Endothelial cell of umbilical vein (primary cell): ENCODE measurements at regions not wholly inside any gene's neighbourhood (a gene's known extent, or its start where the extent isn't known, plus 50 kb on each side); places are given as distances from the start of the nearest gene placed in this dataset.

ENCODE experiments used
- BruUV-seq: library from RNA; stranded (reverse); fragments of 400-500 nt; replicated peaks from 2 replicates; lab custom pipeline; 2021; lab: Mats Ljungman, UMichigan
- CTCF ChIA-PET: fragments of 300-600, 350-600 bp; sonication (Branson Sonifier 250); formaldehyde crosslinking; loops from one replicate; lab custom pipeline; 2021; ENCODE audit warnings: antibody characterized with exemption, inconsistent platforms; lab: Charles Lee
- POLR2A ChIA-PET: fragments of 300-600, 350-600 bp; sonication (Branson Sonifier 250); formaldehyde crosslinking; loops from one replicate; lab custom pipeline; 2021; ENCODE audit warnings: antibody characterized with exemption, inconsistent platforms; lab: Charles Lee
- DNase-seq: peaks from one replicate; pipeline ENCODE4 v3.0.0-alpha.2; 2011; ENCODE audit warnings: low read depth, low spot score
- FAIRE-seq: peaks from 2 replicates; lab custom pipeline; 2011; peaks lifted over from hg19 to GRCh38; lab: Jason Lieb, UNC
- H2AFZ ChIP-seq: 2 replicates; pipeline ENCODE4 v1.6.0; 2012; ENCODE audit warnings: low read depth, low read length, control low read depth, inconsistent platforms
- H3K27ac ChIP-seq: 2 replicates; pipeline ENCODE4 v1.5.1; 2011; ENCODE audit warnings: low read depth, mild to moderate bottlenecking, control low read depth, low read length, moderate library complexity; ENCODE audit not compliant: insufficient read depth
- H3K27me3 ChIP-seq, 2 experiments: 2 replicates each; pipeline versions ENCODE4 v1.6.0 to v1.6.1; 2011; ENCODE audit warnings: low read length in 2 of 2, mixed read lengths in 1 of 2; ENCODE audit not compliant: control insufficient read depth in 2 of 2, insufficient read depth in 2 of 2
- H3K36me3 ChIP-seq, 2 experiments: 2 replicates in 1 of 2; 3 replicates in 1 of 2; pipeline ENCODE4 v1.5.1; 2011; ENCODE audit warnings: low read length in 2 of 2, mild to moderate bottlenecking in 1 of 2, moderate library complexity in 1 of 2; ENCODE audit not compliant: control insufficient read depth in 2 of 2, insufficient read depth in 2 of 2; ENCODE audit errors: extremely low read depth in 1 of 2
- H3K4me1 ChIP-seq: 3 replicates; pipeline ENCODE4 v1.5.1; 2011; ENCODE audit warnings: mild to moderate bottlenecking, low read length; ENCODE audit not compliant: control insufficient read depth, insufficient read depth; ENCODE audit errors: extremely low read depth
- H3K4me2 ChIP-seq: 2 replicates; pipeline ENCODE4 v1.6.1; 2011; ENCODE audit warnings: low read length, control low read depth, mixed read lengths; ENCODE audit not compliant: insufficient read depth
- H3K4me3 ChIP-seq, 3 experiments: fragments of 200-600 bp in 1 of 3; sonication (generic), shearing (Covaris generic) in 1 of 3; replicated peaks in 1 of 3; 2 replicates each; pipeline ENCODE4 v1.5.1; 2011 to 2016; ENCODE audit warnings: control low read depth in 3 of 3, low read length in 3 of 3, mild to moderate bottlenecking in 2 of 3, inconsistent platforms in 1 of 3, low read depth in 1 of 3, moderate library complexity in 1 of 3; ENCODE audit not compliant: insufficient read depth in 1 of 3
- H3K79me2 ChIP-seq: 2 replicates; pipeline ENCODE4 v1.6.0; 2012; ENCODE audit warnings: low read length, inconsistent platforms; ENCODE audit not compliant: control insufficient read depth, insufficient read depth
- H3K9ac ChIP-seq: replicated peaks from 2 replicates; pipeline ENCODE3; 2011; ENCODE audit warnings: low read length, control low read depth; ENCODE audit not compliant: insufficient read depth; ENCODE audit errors: extremely low read depth
- H3K9me1 ChIP-seq: replicated peaks from 3 replicates; pipeline ENCODE4 v1.6.0; 2011; ENCODE audit warnings: mild to moderate bottlenecking, low read length; ENCODE audit not compliant: control insufficient read depth, insufficient read depth; ENCODE audit errors: extremely low read depth
- H3K9me3 ChIP-seq: replicated peaks from 2 replicates; pipeline ENCODE4 v1.5.1; 2012; ENCODE audit warnings: low read length, inconsistent platforms; ENCODE audit not compliant: control insufficient read depth, insufficient read depth
- H4K20me1 ChIP-seq: replicated peaks from 2 replicates; pipeline ENCODE3; 2011; ENCODE audit warnings: mild to moderate bottlenecking, low read length; ENCODE audit not compliant: control insufficient read depth, insufficient read depth; ENCODE audit errors: extremely low read depth
- EZH2 ChIP-seq: IDR thresholded peaks from 2 replicates; pipeline ENCODE4 v1.6.1; 2012; ENCODE audit warnings: borderline replicate concordance, low read depth, mild to moderate bottlenecking, moderate library complexity, low read length, inconsistent platforms; ENCODE audit not compliant: severe bottlenecking
- FOS ChIP-seq: IDR thresholded peaks from 2 replicates; pipeline ENCODE4 v1.6.1; 2011; ENCODE audit warnings: mild to moderate bottlenecking, low read length, moderate library complexity, borderline replicate concordance; ENCODE audit not compliant: insufficient read depth
- GATA2 ChIP-seq: IDR thresholded peaks from 2 replicates; pipeline ENCODE4 v1.7.0; 2011; ENCODE audit warnings: low read depth, mild to moderate bottlenecking, moderate library complexity, mixed read lengths, low read length; ENCODE audit not compliant: insufficient read length, insufficient read depth
- JUN ChIP-seq: IDR thresholded peaks from 2 replicates; pipeline ENCODE4 v1.6.1; 2011; ENCODE audit warnings: borderline replicate concordance, low read depth; ENCODE audit not compliant: insufficient read length, insufficient read depth
- MYC ChIP-seq: IDR thresholded peaks from one replicate; pipeline ENCODE4 v1.6.1; 2011; ENCODE audit warnings: mild to moderate bottlenecking, low read depth, low read length
- POLR2A ChIP-seq: IDR thresholded peaks from 2 replicates; pipeline ENCODE4 v1.6.1; 2012; ENCODE audit warnings: low read depth, mild to moderate bottlenecking, control low read depth, low read length
- POLR2AphosphoS5 ChIP-seq: IDR thresholded peaks from 2 replicates; pipeline ENCODE4 v1.6.1; 2012; ENCODE audit warnings: low read depth, mild to moderate bottlenecking, control low read depth, low read length, moderate library complexity; ENCODE audit not compliant: insufficient read depth
- dilution Hi-C: fragments of 300-500 bp; cut with MboI; formaldehyde crosslinking; loops from one replicate; pipeline ENCODE4 v1.15.0; 2019; ENCODE audit warnings: low sequenced_read_pairs; ENCODE audit not compliant: extremely low pct_ligation_motif_present
- intact Hi-C: fragments of 100-400 bp; cut with micrococcal nuclease; formaldehyde crosslinking; loops from one replicate; pipeline ENCODE4 v1.10.0; 2022
- TF ChIP-seq, protein P1 (sequence below): IDR thresholded peaks from 2 replicates; pipeline ENCODE4 v1.6.1; 2011; ENCODE audit not compliant: insufficient read depth, insufficient read length
- TF ChIP-seq, protein P2 (sequence below), 2 donors: IDR thresholded peaks; 1 replicate in 1 of 2; 2 replicates in 1 of 2; pipeline ENCODE4 v1.5.1; 2011; ENCODE audit warnings: low read length in 2 of 2, mild to moderate bottlenecking in 2 of 2, moderate library complexity in 2 of 2, control low read depth in 1 of 2, inconsistent platforms in 1 of 2, low read depth in 1 of 2; ENCODE audit not compliant: insufficient read depth in 1 of 2; ENCODE audit errors: extremely low read depth in 1 of 2

DNA sequence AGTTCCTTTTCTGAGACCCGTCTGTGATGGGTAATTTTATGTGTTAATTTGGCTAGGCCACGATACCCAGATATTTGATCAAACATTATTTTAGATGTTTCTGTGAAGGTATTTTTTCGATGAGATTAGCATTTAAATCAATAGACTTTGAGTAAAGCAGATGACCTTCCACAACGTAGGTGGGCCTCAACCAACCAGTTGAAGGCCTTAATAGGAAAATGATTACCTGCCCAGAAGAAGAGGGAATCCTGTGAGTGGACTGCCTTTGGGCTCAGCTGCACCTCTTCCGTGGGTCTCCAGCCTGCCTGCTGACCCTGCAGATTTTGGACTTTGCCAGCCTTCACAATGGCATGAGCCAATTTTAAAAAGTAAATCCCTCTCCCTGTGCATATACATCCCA, 61.6 kb upstream of the WSB1 start:
- intact Hi-C loops (no loop called here), dilution Hi-C loops (no loop called here)
- ChIA-PET POLR2A (no interaction called here), CTCF (no interaction called here)
- Histone ChIP-seq H3K4me2 (no peak overlapping the region), H3K4me1 (no peaks in the 10 kb centered on the region), H3K9me1 (no peaks in the 10 kb centered on the region), H3K9me3 (no peaks in the 10 kb centered on the region), H3K27ac (no peak overlapping the region), H4K20me1 (no peaks in the 10 kb centered on the region), H3K79me2 (no peaks in the 10 kb centered on the region), H3K4me3 (no peak overlapping the region), H3K9ac (no peak overlapping the region), H3K27me3 (no peaks in the 10 kb centered on the region), H2AFZ (no peak overlapping the region), H3K36me3 (no peaks in the 10 kb centered on the region)
- BruUV-seq: no TSS peak
- DNase-seq: no peak
- FAIRE-seq: no peak
- TF ChIP-seq JUN: no peak

DNA sequence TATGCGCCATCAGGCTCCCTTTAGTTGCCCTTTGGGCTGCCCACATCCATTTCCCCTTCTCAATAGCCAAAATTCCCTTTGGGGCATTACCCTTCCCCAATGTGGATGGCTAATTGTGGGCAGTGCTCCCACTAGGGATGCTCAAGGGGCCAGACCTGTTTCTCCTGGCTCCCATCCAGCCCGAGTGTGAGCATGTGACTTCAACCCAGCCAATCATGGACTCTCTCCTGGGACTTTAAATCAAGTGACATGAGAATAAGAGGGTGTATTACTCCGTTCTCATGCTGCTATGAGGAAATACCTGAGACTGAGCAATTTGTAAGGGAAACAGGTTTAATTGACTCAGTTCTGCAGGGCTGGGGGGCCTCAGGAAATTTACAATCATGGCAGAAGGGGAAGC, 60.9 kb upstream of the WSB1 start:
- Histone ChIP-seq H3K9me1 (no peaks in the 10 kb centered on the region), H3K4me1 (no peaks in the 10 kb centered on the region), H3K4me3 (no peak overlapping the region), H3K27ac (no peak overlapping the region), H3K27me3 (no peaks in the 10 kb centered on the region), H3K79me2 (no peaks in the 10 kb centered on the region), H3K36me3 (no peaks in the 10 kb centered on the region), H3K9me3 (no peaks in the 10 kb centered on the region), H3K9ac (no peak overlapping the region), H2AFZ (no peak overlapping the region), H3K4me2 (no peak overlapping the region), H4K20me1 (no peaks in the 10 kb centered on the region)
- no TSS peak for BruUV-seq
- DNase-seq (no peak), FAIRE-seq (no peak)
- no peak for TF ChIP-seq EZH2
- no peak for TF ChIP-seq JUN
- no peak for TF ChIP-seq POLR2A
- TF ChIP-seq, protein P1, sequence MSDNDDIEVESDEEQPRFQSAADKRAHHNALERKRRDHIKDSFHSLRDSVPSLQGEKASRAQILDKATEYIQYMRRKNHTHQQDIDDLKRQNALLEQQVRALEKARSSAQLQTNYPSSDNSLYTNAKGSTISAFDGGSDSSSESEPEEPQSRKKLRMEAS: no peak
- TF ChIP-seq MYC: no peak
- no peak for TF ChIP-seq GATA2
- TF ChIP-seq, protein P2, sequence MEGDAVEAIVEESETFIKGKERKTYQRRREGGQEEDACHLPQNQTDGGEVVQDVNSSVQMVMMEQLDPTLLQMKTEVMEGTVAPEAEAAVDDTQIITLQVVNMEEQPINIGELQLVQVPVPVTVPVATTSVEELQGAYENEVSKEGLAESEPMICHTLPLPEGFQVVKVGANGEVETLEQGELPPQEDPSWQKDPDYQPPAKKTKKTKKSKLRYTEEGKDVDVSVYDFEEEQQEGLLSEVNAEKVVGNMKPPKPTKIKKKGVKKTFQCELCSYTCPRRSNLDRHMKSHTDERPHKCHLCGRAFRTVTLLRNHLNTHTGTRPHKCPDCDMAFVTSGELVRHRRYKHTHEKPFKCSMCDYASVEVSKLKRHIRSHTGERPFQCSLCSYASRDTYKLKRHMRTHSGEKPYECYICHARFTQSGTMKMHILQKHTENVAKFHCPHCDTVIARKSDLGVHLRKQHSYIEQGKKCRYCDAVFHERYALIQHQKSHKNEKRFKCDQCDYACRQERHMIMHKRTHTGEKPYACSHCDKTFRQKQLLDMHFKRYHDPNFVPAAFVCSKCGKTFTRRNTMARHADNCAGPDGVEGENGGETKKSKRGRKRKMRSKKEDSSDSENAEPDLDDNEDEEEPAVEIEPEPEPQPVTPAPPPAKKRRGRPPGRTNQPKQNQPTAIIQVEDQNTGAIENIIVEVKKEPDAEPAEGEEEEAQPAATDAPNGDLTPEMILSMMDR (IDR thresholded peaks at IDR 0.05; ENCODE audit: extremely low read depth in 1 of 2, insufficient read depth in 1 of 2, low read depth in 1 of 2, low read length in 2 of 2): no peak
- TF ChIP-seq FOS: no peak
- no peak for TF ChIP-seq POLR2AphosphoS5
- CTCF ChIA-PET: interaction anchor here (1.2 kb wide), 1 partner anchor 368 kb away, joined by 4 read pairs; no protein-coding TSS in a partner anchor
- intact Hi-C loops (no loop called here), dilution Hi-C loops (no loop called here)
- POLR2A ChIA-PET: no interaction called here
